ENCODE measurements at regions not wholly inside any gene's neighbourhood (a gene's known extent, or its start where the extent isn't known, plus 50 kb on each side); places are given as distances from the start of the nearest gene placed in this dataset.
"Not testable (repeated sequence)": the region's sequence is repeated elsewhere in the genome, so short reads cannot be mapped to it uniquely, and the experiment has no call there.

GRCh38 chr14:54010981-54011380, 54.4 kb upstream of the BMP4 start:
- 95% methylated on average over 2 of the region's 2 CpGs for WGBS
- no peaks in the 10 kb centered on the region for H3K36me3 ChIP-seq (ENCODE audit: control insufficient read depth in 2 of 2, insufficient read depth in 2 of 2, low read length in 1 of 2)
- H3K9me3 ChIP-seq (ENCODE audit: control insufficient read depth in 2 of 2, insufficient read depth in 1 of 2, low read length in 1 of 2) = no peaks in the 10 kb centered on the region
- no peak overlapping the region for H3K27ac ChIP-seq (ENCODE audit: low read depth in 1 of 2, low read length in 1 of 2)
- no peaks in the 10 kb centered on the region for H3K27me3 ChIP-seq (ENCODE audit: control insufficient read depth in 2 of 2, insufficient read depth in 1 of 2, low read length in 1 of 2)
- H3K4me3 ChIP-seq (ENCODE audit: low read length in 2 of 2) = no peak overlapping the region
- no peaks in the 10 kb centered on the region for H3K4me1 ChIP-seq (ENCODE audit: control insufficient read depth in 2 of 2, insufficient read depth in 2 of 2, low read length in 2 of 2)
- no peak for DNase-seq (ENCODE audit: low read depth in 6 of 9, low spot score in 9 of 9)

- H3K4me1 ChIP-seq (ENCODE audit: control insufficient read depth in 2 of 2, insufficient read depth in 2 of 2, low read length in 2 of 2) = no peaks in the 10 kb centered on the region
- H3K9me3 ChIP-seq (ENCODE audit: control insufficient read depth in 2 of 2, insufficient read depth in 1 of 2, low read length in 1 of 2) = no peaks in the 10 kb centered on the region
- H3K27ac ChIP-seq (ENCODE audit: low read depth in 1 of 2, low read length in 1 of 2) = no peak overlapping the region
- no peak overlapping the region for H3K4me3 ChIP-seq (ENCODE audit: low read length in 2 of 2)
- 83% methylated on average over 2 of the region's 2 CpGs for WGBS
- no peaks in the 10 kb centered on the region for H3K36me3 ChIP-seq (ENCODE audit: control insufficient read depth in 2 of 2, insufficient read depth in 2 of 2, low read length in 1 of 2)
- no peak for DNase-seq (ENCODE audit: low read depth in 6 of 9, low spot score in 9 of 9)
- no peaks in the 10 kb centered on the region for H3K27me3 ChIP-seq (ENCODE audit: control insufficient read depth in 2 of 2, insufficient read depth in 1 of 2, low read length in 1 of 2)
Measured at GRCh38 chr14:54023027-54023426, 66.4 kb upstream of the BMP4 start.

- no peak for DNase-seq (ENCODE audit: low read depth in 6 of 9, low spot score in 9 of 9)
- 93% methylated on average over 1 of the region's 1 CpG for WGBS
- no peak overlapping the region for H3K27ac ChIP-seq (ENCODE audit: low read depth in 1 of 2, low read length in 1 of 2)
- H3K4me1 ChIP-seq (ENCODE audit: control insufficient read depth in 2 of 2, insufficient read depth in 2 of 2, low read length in 2 of 2) = no peaks in the 10 kb centered on the region
- no peaks in the 10 kb centered on the region for H3K9me3 ChIP-seq (ENCODE audit: control insufficient read depth in 2 of 2, insufficient read depth in 1 of 2, low read length in 1 of 2)
- no peaks in the 10 kb centered on the region for H3K27me3 ChIP-seq (ENCODE audit: control insufficient read depth in 2 of 2, insufficient read depth in 1 of 2, low read length in 1 of 2)
- H3K36me3 ChIP-seq (ENCODE audit: control insufficient read depth in 2 of 2, insufficient read depth in 2 of 2, low read length in 1 of 2) = no peaks in the 10 kb centered on the region
- no peak overlapping the region for H3K4me3 ChIP-seq (ENCODE audit: low read length in 2 of 2)
Measured at GRCh38 chr14:54025661-54026060, 69.0 kb upstream of the BMP4 start.

- WGBS = 94% methylated on average over 2 of the region's 2 CpGs
- no peak for DNase-seq (ENCODE audit: low read depth in 6 of 9, low spot score in 9 of 9)
- no peaks in the 10 kb centered on the region for H3K9me3 ChIP-seq (ENCODE audit: control insufficient read depth in 2 of 2, insufficient read depth in 1 of 2, low read length in 1 of 2)
Measured at GRCh38 chr14:54026671-54027070, 70.0 kb upstream of the BMP4 start.

GRCh38 chr14:54030996-54031395, 74.4 kb upstream of the BMP4 start:
- WGBS = 96% methylated on average over 1 of the region's 1 CpG
- not testable (repeated sequence) for DNase-seq (ENCODE audit: low read depth in 6 of 9, low spot score in 9 of 9); H3K4me1 ChIP-seq (ENCODE audit: control insufficient read depth in 2 of 2, insufficient read depth in 2 of 2, low read length in 2 of 2); H3K27ac ChIP-seq (ENCODE audit: low read depth in 1 of 2, low read length in 1 of 2); H3K36me3 ChIP-seq (ENCODE audit: control insufficient read depth in 2 of 2, insufficient read depth in 2 of 2, low read length in 1 of 2); H3K4me3 ChIP-seq (ENCODE audit: low read length in 2 of 2); H3K9me3 ChIP-seq (ENCODE audit: control insufficient read depth in 2 of 2, insufficient read depth in 1 of 2, low read length in 1 of 2); H3K27me3 ChIP-seq (ENCODE audit: control insufficient read depth in 2 of 2, insufficient read depth in 1 of 2, low read length in 1 of 2)

More at GRCh38 chr14:54026671-54027070, 70.0 kb upstream of the BMP4 start:
- no peak overlapping the region for H3K27ac ChIP-seq (ENCODE audit: low read depth in 1 of 2, low read length in 1 of 2)
- H3K4me3 ChIP-seq (ENCODE audit: low read length in 2 of 2) = no peak overlapping the region
- no peaks in the 10 kb centered on the region for H3K27me3 ChIP-seq (ENCODE audit: control insufficient read depth in 2 of 2, insufficient read depth in 1 of 2, low read length in 1 of 2)
- no peaks in the 10 kb centered on the region for H3K4me1 ChIP-seq (ENCODE audit: control insufficient read depth in 2 of 2, insufficient read depth in 2 of 2, low read length in 2 of 2)
- H3K36me3 ChIP-seq (ENCODE audit: control insufficient read depth in 2 of 2, insufficient read depth in 2 of 2, low read length in 1 of 2) = no peaks in the 10 kb centered on the region

GRCh38 chr14:54033285-54033684, 76.7 kb upstream of the BMP4 start:
- H3K4me1 ChIP-seq (ENCODE audit: control insufficient read depth in 2 of 2, insufficient read depth in 2 of 2, low read length in 2 of 2); H3K27ac ChIP-seq (ENCODE audit: low read depth in 1 of 2, low read length in 1 of 2); H3K27me3 ChIP-seq (ENCODE audit: control insufficient read depth in 2 of 2, insufficient read depth in 1 of 2, low read length in 1 of 2); H3K4me3 ChIP-seq (ENCODE audit: low read length in 2 of 2); H3K36me3 ChIP-seq (ENCODE audit: control insufficient read depth in 2 of 2, insufficient read depth in 2 of 2, low read length in 1 of 2); H3K9me3 ChIP-seq (ENCODE audit: control insufficient read depth in 2 of 2, insufficient read depth in 1 of 2, low read length in 1 of 2); DNase-seq (ENCODE audit: low read depth in 6 of 9, low spot score in 9 of 9): not testable (repeated sequence)
- 93% methylated on average over 7 of the region's 7 CpGs for WGBS

- Histone ChIP-seq H3K36me3 (ENCODE audit: control insufficient read depth in 2 of 2, insufficient read depth in 2 of 2, low read length in 1 of 2) (no peaks in the 10 kb centered on the region), H3K9me3 (ENCODE audit: control insufficient read depth in 2 of 2, insufficient read depth in 1 of 2, low read length in 1 of 2) (no peaks in the 10 kb centered on the region), H3K27ac (ENCODE audit: low read depth in 1 of 2, low read length in 1 of 2) (no peak overlapping the region), H3K4me3 (ENCODE audit: low read length in 2 of 2) (no peak overlapping the region), H3K4me1 (ENCODE audit: control insufficient read depth in 2 of 2, insufficient read depth in 2 of 2, low read length in 2 of 2) (no peaks in the 10 kb centered on the region), H3K27me3 (ENCODE audit: control insufficient read depth in 2 of 2, insufficient read depth in 1 of 2, low read length in 1 of 2) (no peaks in the 10 kb centered on the region)
- no peak for DNase-seq (ENCODE audit: low read depth in 6 of 9, low spot score in 9 of 9)
- WGBS = 100% methylated on average over 1 of the region's 1 CpG
Measured at GRCh38 chr14:54038724-54039123, 82.1 kb upstream of the BMP4 start.

GRCh38 chr14:54039311-54039710, 82.7 kb upstream of the BMP4 start:
- H3K4me3 ChIP-seq (ENCODE audit: low read length in 2 of 2) = no peak overlapping the region
- no peaks in the 10 kb centered on the region for H3K9me3 ChIP-seq (ENCODE audit: control insufficient read depth in 2 of 2, insufficient read depth in 1 of 2, low read length in 1 of 2)
- no peaks in the 10 kb centered on the region for H3K27me3 ChIP-seq (ENCODE audit: control insufficient read depth in 2 of 2, insufficient read depth in 1 of 2, low read length in 1 of 2)
- no peak for DNase-seq (ENCODE audit: low read depth in 6 of 9, low spot score in 9 of 9)
- H3K4me1 ChIP-seq (ENCODE audit: control insufficient read depth in 2 of 2, insufficient read depth in 2 of 2, low read length in 2 of 2) = no peaks in the 10 kb centered on the region
- WGBS = 90% methylated on average over 2 of the region's 2 CpGs
- no peak overlapping the region for H3K27ac ChIP-seq (ENCODE audit: low read depth in 1 of 2, low read length in 1 of 2)
- no peaks in the 10 kb centered on the region for H3K36me3 ChIP-seq (ENCODE audit: control insufficient read depth in 2 of 2, insufficient read depth in 2 of 2, low read length in 1 of 2)

GRCh38 chr14:54040846-54041245, 84.2 kb upstream of the BMP4 start:
- Histone ChIP-seq H3K4me3 (ENCODE audit: low read length in 2 of 2) (no peak overlapping the region), H3K36me3 (ENCODE audit: control insufficient read depth in 2 of 2, insufficient read depth in 2 of 2, low read length in 1 of 2) (no peaks in the 10 kb centered on the region), H3K4me1 (ENCODE audit: control insufficient read depth in 2 of 2, insufficient read depth in 2 of 2, low read length in 2 of 2) (no peaks in the 10 kb centered on the region), H3K27ac (ENCODE audit: low read depth in 1 of 2, low read length in 1 of 2) (no peak overlapping the region), H3K27me3 (ENCODE audit: control insufficient read depth in 2 of 2, insufficient read depth in 1 of 2, low read length in 1 of 2) (no peaks in the 10 kb centered on the region), H3K9me3 (ENCODE audit: control insufficient read depth in 2 of 2, insufficient read depth in 1 of 2, low read length in 1 of 2) (no peaks in the 10 kb centered on the region)
- DNase-seq (ENCODE audit: low read depth in 6 of 9, low spot score in 9 of 9) = no peak

GRCh38 chr14:54046250-54046649, 89.6 kb upstream of the BMP4 start:
- no peaks in the 10 kb centered on the region for H3K27me3 ChIP-seq (ENCODE audit: control insufficient read depth in 2 of 2, insufficient read depth in 1 of 2, low read length in 1 of 2)
- no peaks in the 10 kb centered on the region for H3K4me1 ChIP-seq (ENCODE audit: control insufficient read depth in 2 of 2, insufficient read depth in 2 of 2, low read length in 2 of 2)
- WGBS = 68% methylated on average over 3 of the region's 3 CpGs
- no peaks in the 10 kb centered on the region for H3K36me3 ChIP-seq (ENCODE audit: control insufficient read depth in 2 of 2, insufficient read depth in 2 of 2, low read length in 1 of 2)
- no peak overlapping the region for H3K4me3 ChIP-seq (ENCODE audit: low read length in 2 of 2)
- H3K9me3 ChIP-seq (ENCODE audit: control insufficient read depth in 2 of 2, insufficient read depth in 1 of 2, low read length in 1 of 2) = no peaks in the 10 kb centered on the region
- no peak for DNase-seq (ENCODE audit: low read depth in 6 of 9, low spot score in 9 of 9)
- H3K27ac ChIP-seq (ENCODE audit: low read depth in 1 of 2, low read length in 1 of 2) = no peak overlapping the region

Measured in thymus (tissue), 11 donors.